Spleen (tissue), 11 donors: ENCODE measurements at regions not wholly inside any gene's neighbourhood (a gene's known extent, or its start where the extent isn't known, plus 50 kb on each side); places are given as distances from the start of the nearest gene placed in this dataset.
"Not testable (repeated sequence)": the region's sequence is repeated elsewhere in the genome, so short reads cannot be mapped to it uniquely, and the experiment has no call there.

Experiments used
- DNase-seq: peaks from one replicate; pipeline ENCODE4 v3.0.0-alpha.2; 2020
- H3K27ac ChIP-seq, 8 donors: fragments of 200-600 bp; sonication (generic) in 7 of 8; 1 replicate in 4 of 8; 2 replicates in 4 of 8; pipeline versions ENCODE4 v1.5.0 to v1.8.0; 2016 to 2021; ENCODE audit warnings: inconsistent platforms in 4 of 8, mild to moderate bottlenecking in 4 of 8, moderate library complexity in 1 of 8
- H3K27me3 ChIP-seq, 7 donors: fragments of 200-600 bp; sonication (generic) in 6 of 7; replicated peaks in 1 of 7; 1 replicate in 4 of 7; 2 replicates in 3 of 7; pipeline versions ENCODE4 v1.5.0 to v1.8.0; 2016 to 2021; ENCODE audit warnings: inconsistent platforms in 3 of 7, mild to moderate bottlenecking in 1 of 7
- H3K36me3 ChIP-seq, 6 donors: fragments of 200-600 bp; sonication (generic) in 5 of 6; 1 replicate in 4 of 6; 2 replicates in 2 of 6; pipeline versions ENCODE4 v1.5.0 to v1.8.0; 2016 to 2021; ENCODE audit warnings: inconsistent platforms in 2 of 6
- H3K4me1 ChIP-seq, 6 donors: fragments of 200-600 bp; sonication (generic) in 5 of 6; 1 replicate in 3 of 6; 2 replicates in 3 of 6; pipeline versions ENCODE4 v1.5.0 to v1.8.0; 2016 to 2021; ENCODE audit warnings: inconsistent platforms in 3 of 6
- H3K4me3 ChIP-seq, 8 donors: fragments of 200-600 bp; sonication (generic) in 7 of 8; 1 replicate in 4 of 8; 2 replicates in 4 of 8; pipeline versions ENCODE4 v1.5.0 to v1.8.0; 2016 to 2021; ENCODE audit warnings: inconsistent platforms in 4 of 8, mild to moderate bottlenecking in 4 of 8, moderate library complexity in 2 of 8
- H3K9me3 ChIP-seq, 8 donors: fragments of 200-600 bp; sonication (generic) in 7 of 8; 1 replicate in 4 of 8; 2 replicates in 4 of 8; pipeline versions ENCODE4 v1.5.0 to v1.8.0; 2016 to 2021; ENCODE audit warnings: inconsistent platforms in 4 of 8
- POLR2A ChIP-seq, 3 donors: fragments of 450-650 bp; IDR thresholded peaks; one replicate each; pipeline ENCODE4 v1.5.1; 2017; ENCODE audit warnings: antibody characterized with exemption in 3 of 3, mild to moderate bottlenecking in 1 of 3
- POLR2AphosphoS5 ChIP-seq, 3 donors: sonication (generic); formaldehyde crosslinking; IDR thresholded peaks; one replicate each; pipeline ENCODE4 v1.5.1; 2017; ENCODE audit warnings: antibody characterized with exemption in 3 of 3
- WGBS, 5 donors: extraction: QIAGEN DNeasy Blood & Tissue Kit in 3 of 5; methylation state at CpG; one replicate each; pipeline versions ENCODE4 v1.1.5 to v1.1.7; 2013 to 2018; 5-methylcytosine and 5-hydroxymethylcytosine counted together
- intact Hi-C: fragments of 100-400 bp; cut with DNase I; formaldehyde crosslinking; loops from one replicate; pipeline ENCODE4 v1.15.0; 2023; ENCODE audit warnings: low total_unique reads
- small RNA-seq, 4 donors: library from RNA; depleted of rRNA; stranded (forward); fragments of <200 nt; gene quantifications; one replicate each; pipeline ENCODE3, GENCODE V24; 2016
- donor health status: healthy with polysubstance abuse.
- donor health status: DM: no; HTN: no; CAD: no; lungs with moderate emphysema.
- donor health status: DM: no; HTN: no; CAD: no.
- donor health status: Bipolar disorder and iron deficiency.
- donor health status: healthy.
- donor health status: DM: no; HTN: no; CAD: no.
- donor health status: DM: yes; HTN: yes; CAD: no.

DNA sequence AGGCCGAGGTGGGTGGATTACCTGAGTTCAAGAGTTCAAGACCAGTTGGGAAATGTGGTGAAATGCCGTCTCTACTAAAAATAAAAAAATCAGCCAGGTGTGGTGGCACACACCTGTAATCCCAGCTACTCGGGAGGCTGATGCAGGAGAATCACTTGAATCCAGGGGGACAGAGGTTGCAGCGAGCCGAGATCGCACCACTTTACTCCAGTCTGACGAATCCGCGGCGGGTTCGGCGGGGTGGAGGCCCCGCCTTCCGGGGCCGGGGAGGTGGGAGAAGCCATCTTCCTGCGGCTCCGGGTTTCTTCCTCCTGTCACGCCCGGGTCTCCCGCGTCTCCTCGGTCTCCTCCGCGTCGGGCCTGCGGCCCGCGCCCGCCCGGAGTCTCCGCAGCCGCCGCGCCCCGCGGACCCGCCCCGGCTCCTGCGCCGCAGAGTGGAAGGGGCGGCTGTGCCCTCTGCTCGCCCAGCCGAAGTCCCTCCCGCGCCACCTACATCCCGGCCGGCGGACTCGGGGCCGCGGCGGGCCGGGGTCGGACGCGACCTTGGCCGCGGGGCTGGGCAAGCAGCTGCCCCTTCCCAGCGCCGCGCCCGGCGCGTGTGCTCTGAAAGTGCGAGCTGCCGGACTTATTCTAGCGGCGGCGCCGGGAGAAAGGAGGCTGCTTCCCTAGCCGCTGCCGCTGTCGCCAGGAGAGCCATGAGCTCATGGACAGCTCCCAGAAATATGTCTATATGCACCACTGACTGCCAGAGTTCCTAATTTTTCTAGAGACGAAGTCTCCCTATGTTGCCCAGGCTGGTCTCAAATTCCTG lies 97.2 kb downstream of the LAT start:
- not testable (repeated sequence) for DNase-seq

DNA sequence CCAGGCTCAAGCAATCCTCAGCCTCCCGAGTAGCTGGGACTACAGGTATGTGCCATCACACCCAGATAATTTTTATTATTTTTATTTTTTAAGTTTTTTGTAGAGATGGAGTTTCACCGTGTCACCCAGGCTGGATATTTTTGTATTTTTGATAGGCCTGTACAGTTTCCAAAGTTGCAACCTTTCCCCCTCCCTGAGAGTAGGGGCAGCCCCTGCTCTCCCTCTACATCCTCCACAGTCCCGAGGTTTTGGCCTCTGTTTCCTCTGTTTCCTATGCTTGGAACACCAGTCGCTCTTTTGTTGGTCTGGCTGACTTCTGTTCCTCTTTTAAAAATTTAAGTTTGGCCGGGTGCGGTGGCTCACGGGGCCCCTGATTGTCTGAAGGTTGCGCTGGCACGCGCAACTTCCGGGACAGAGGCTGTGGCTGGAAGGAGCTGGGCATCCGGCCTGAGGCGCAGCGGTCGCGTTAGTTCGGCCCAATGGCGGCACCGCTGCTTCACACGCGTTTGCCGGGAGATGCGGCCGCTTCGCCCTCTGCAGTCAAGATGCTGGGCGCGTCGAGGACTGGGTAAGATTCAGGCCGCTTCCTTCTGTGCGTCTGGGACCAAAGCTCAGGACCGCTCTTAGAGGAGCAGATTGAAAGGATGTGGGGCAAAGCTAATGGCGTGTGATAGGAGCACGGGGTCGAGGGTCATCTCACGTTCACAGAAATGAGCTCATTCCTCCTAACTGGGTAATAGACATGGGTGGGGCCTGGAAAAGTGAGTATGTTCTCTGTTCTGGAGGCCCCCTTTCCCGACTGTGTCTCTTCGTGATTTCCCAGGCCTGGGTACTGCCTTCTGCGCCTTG lies 89.9 kb downstream of the LAT start:
- Histone ChIP-seq H3K27ac (peak overlapping the region; percentile 79 to 92 (median 86)), H3K4me1 (peaks cover 0 to 34% (median 15%) of the 10 kb centered on the region in 6 donors), H3K4me3 (peak overlapping the region in 7 of 8 donors; percentile 30 to 69 (median 39))
- peak; percentile 88 for DNase-seq
- TF ChIP-seq POLR2AphosphoS5 (IDR thresholded peaks at IDR 0.05) (peak; percentile 67 to 84 (median 75)), POLR2A (IDR thresholded peaks at IDR 0.05) (peak in 1 of 3 donors; percentile 3)
- intact Hi-C loops, H3K27me3 ChIP-seq, H3K36me3 ChIP-seq, H3K9me3 ChIP-seq: not testable (repeated sequence)
- WGBS, 5 donors, result 2 to 13% (median 4%) methylated on average over 16 to 38 of the region's 38 CpGs

More for the DNA sequence above, 97.2 kb downstream of the LAT start:
- H3K4me1 ChIP-seq, H3K27ac ChIP-seq, intact Hi-C loops, H3K9me3 ChIP-seq, H3K27me3 ChIP-seq: not testable (repeated sequence)
- peak overlapping the region in 6 of 8 donors; percentile 11 to 60 (median 27) for H3K4me3 ChIP-seq
- peaks cover 0 to 23% (median 5%) of the 10 kb centered on the region in 6 donors for H3K36me3 ChIP-seq
- WGBS, 5 donors, result 7 to 17% (median 11%) methylated on average over 12 to 33 of the region's 74 CpGs

DNA sequence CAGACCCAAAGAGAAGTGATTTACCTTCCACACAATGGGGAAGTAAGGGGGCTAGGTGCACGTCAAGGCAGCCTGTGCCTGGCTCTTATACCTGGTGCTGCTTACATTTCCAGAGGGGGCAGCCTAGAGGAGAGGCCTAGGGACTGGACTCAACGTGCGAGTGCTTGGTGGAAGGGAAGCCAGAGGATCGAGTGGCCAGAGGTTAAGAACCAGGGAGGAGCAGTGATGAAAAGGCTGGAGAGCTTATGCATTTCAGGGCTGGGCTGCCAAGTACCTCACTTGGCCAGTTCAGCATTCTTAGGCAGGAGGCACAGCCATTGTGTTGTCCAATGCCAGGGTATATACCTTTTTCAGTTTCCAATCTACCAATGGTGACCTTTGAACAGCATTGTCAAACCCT lies 77.4 kb downstream of the LAT start:
- H3K27ac ChIP-seq, H3K36me3 ChIP-seq, DNase-seq, H3K4me1 ChIP-seq, intact Hi-C loops, H3K4me3 ChIP-seq, H3K9me3 ChIP-seq, H3K27me3 ChIP-seq: not testable (repeated sequence)
- no CpG with 5 or more reads among the region's 4 CpGs for WGBS, 5 donors

DNA sequence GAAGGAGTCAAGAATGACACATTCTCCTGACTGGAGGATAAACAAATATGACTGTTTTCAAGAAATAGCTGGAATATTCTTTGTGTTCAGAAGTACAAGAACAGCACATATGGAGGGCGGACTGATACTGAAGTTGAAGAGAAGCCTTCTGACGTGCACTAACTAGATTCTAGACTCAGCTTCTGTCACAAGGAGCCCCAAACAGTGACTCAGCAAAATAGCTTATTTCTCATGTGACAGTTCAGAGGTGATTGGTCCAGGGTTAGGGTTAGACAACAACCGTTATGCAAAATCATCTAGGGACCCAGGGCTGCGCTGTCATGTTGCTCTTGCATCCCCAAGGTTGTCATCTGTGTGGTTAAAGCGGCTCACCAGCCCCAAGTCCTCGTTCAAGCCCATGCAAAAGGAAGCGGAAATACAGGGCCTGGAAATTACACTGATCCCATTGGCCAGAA lies 76.6 kb downstream of the LAT start:
- H3K27ac ChIP-seq, H3K9me3 ChIP-seq, H3K27me3 ChIP-seq, H3K4me3 ChIP-seq, H3K36me3 ChIP-seq, intact Hi-C loops, DNase-seq, H3K4me1 ChIP-seq: not testable (repeated sequence)
- 50 to 83% (median 79%) methylated on average over 3 of the region's 7 CpGs; no CpG with 5 or more reads in 2 of the 5 donors for WGBS, 5 donors

DNA sequence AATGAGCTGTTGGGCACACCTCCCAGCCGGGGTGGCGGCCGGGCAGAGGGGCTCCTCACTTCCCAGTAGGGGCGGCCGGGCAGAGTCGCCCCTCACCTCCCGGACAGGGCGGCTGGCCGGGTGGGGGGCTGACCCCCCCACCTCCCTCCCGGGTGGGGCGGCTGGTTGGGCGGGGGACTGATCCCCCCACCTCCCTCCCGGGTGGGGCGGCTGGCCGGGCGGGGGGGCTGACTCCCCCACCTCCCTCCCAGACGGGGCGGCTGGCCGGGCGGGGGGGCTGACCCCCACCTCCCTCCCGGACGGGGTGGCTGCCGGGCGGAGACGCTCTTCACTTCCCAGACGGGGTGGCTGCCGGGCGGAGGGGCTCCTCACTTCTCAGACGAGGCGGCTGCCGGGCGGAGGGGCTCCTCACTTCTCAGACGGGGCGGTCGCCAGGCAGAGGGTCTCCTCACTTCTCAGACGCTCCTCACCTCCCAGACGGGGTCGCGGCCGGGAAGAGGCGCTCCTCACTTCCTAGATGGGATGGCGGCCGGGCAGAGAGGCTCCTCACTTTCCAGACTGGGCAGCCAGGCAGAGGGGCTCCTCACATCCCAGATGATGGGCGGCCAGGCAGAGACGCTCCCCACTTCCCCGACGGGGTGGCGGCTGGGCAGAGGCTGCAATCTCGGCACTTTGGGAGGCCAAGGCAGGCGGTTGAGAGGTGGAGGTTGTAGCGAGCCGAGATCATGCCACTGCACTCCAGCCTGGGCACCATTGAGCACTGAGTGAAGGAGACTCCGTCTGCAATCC lies 75.4 kb downstream of the LAT start:
- 81 to 90% (median 89%) methylated on average over 15 to 34 of the region's 53 CpGs; no CpG with 5 or more reads in 1 of the 5 donors for WGBS, 5 donors
- H3K36me3 ChIP-seq, H3K27ac ChIP-seq, intact Hi-C loops, H3K4me1 ChIP-seq, H3K9me3 ChIP-seq, H3K27me3 ChIP-seq, DNase-seq, H3K4me3 ChIP-seq: not testable (repeated sequence)

DNA sequence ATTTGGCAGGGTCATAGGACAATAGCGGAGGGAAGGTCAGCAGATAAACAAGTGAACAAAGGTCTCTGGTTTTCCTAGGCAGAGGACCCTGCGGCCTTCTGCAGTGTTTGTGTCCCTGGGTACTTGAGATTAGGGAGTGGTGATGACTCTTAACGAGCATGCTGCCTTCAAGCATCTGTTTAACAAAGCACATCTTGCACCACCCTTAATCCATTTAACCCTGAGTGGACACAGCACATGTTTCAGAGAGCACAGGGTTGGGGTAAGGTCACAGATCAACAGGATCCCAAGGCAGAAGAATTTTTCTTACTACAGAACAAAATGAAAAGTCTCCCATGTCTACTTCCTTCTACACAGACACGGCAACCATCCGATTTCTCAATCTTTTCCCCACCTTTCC lies 74.7 kb downstream of the LAT start:
- WGBS, 5 donors, result no CpG with 5 or more reads among the region's 5 CpGs
- H3K27me3 ChIP-seq, H3K4me1 ChIP-seq, H3K27ac ChIP-seq, H3K4me3 ChIP-seq, intact Hi-C loops, H3K36me3 ChIP-seq, DNase-seq, H3K9me3 ChIP-seq: not testable (repeated sequence)

Small RNAs in the stretch of these regions (small RNA-seq; reads per million reads assigned to genes)
- gene AC025279.1 (0 reads per million in 4 donors), gene SNX29P2 (0 reads per million in 4 donors)
